ENCODE measurements at regions not wholly inside any gene's neighbourhood (a gene's known extent, or its start where the extent isn't known, plus 50 kb on each side); places are given as distances from the start of the nearest gene placed in this dataset.

DNA sequence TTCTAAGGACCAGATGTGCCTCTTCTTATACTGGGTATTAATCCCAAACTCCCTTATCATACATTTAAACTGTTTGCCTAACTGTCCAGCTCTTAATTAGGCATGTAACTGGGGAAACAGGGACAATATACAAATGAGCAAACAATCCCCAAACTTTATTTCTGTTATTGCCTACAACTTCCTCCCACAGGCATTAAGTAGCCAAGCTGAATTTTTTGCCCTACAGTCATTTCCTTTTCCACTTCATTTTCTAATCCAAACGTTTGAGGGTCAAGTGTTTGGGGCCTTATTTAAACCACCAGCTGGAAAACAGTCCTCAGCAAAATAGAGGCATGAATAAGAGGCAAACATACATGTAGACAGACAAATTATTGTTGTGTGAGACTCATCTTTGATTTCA lies 77.4 kb upstream of the CCL2 start:
- TF ChIP-seq, protein P1, sequence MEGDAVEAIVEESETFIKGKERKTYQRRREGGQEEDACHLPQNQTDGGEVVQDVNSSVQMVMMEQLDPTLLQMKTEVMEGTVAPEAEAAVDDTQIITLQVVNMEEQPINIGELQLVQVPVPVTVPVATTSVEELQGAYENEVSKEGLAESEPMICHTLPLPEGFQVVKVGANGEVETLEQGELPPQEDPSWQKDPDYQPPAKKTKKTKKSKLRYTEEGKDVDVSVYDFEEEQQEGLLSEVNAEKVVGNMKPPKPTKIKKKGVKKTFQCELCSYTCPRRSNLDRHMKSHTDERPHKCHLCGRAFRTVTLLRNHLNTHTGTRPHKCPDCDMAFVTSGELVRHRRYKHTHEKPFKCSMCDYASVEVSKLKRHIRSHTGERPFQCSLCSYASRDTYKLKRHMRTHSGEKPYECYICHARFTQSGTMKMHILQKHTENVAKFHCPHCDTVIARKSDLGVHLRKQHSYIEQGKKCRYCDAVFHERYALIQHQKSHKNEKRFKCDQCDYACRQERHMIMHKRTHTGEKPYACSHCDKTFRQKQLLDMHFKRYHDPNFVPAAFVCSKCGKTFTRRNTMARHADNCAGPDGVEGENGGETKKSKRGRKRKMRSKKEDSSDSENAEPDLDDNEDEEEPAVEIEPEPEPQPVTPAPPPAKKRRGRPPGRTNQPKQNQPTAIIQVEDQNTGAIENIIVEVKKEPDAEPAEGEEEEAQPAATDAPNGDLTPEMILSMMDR (IDR thresholded peaks at IDR 0.05; ENCODE audit: insufficient read depth, low read depth, low read length, missing control alignments) = no peak

DNA sequence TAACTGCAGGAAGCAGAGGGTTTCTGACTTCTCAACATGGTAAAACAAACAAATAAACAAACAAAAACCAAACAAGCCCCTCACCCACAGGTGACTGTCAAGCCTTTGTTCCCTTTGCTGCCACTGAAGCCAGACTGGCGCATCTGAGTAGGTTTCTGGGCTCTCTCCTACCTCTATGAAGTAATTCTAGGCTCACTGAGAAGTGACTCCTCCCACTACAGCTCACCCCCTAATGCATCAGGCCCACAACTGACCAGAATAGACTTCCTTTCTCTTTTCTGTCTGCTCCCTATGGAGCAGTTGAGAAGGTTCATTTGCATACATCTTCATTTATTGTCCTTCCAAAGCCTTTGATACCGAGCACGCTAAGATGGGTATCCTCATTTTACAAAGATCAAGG lies 77.0 kb upstream of the CCL2 start:
- no peak overlapping the region for H3K4me3 ChIP-seq (ENCODE audit: low read depth, low read length)
- no peak for DNase-seq (ENCODE audit: low read depth)
- TF ChIP-seq, protein P1 (IDR thresholded peaks at IDR 0.05; ENCODE audit: insufficient read depth, low read depth, low read length, missing control alignments) = no peak

More for the DNA sequence above, 77.4 kb upstream of the CCL2 start:
- no peak for DNase-seq (ENCODE audit: low read depth)
- H3K4me3 ChIP-seq (ENCODE audit: low read depth, low read length) = no peak overlapping the region

DNA sequence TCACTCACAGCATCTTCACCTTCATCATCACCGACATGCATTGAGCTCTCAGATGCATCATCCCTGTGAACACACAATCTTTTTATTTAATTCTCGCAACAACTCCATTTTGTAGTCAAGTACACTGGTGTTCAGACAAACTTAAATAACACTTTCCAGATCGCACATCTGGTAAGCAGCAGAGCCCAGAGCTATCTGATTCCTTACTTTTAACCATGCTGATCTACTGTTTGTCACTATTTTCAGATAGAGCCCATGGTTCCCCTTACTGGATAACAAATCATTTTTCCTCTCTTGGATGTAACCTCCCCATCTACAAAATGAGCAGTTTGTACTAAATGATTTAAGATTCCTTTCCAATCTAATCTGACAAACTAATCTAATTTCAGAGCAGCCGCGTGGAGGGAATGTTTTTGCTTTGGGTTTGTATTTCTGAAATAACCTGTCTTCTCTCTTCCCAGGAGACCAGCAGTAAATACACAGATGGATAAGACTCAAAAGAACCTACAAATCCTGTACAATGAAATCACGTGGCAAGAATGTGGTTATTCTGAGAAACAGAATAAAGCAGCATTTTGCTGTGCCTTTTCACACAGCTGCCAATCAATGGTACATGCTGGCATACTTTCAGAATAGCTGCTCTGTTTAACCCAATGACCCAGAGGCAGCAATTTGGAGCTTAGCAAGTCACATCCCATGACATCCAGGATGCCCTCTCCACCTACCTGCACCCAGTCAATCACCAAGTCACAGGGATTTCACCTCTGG lies 72.9 kb upstream of the CCL2 start:
- TF ChIP-seq, protein P1 (IDR thresholded peaks at IDR 0.05; ENCODE audit: insufficient read depth, low read depth, low read length, missing control alignments) = no peak
- H3K4me3 ChIP-seq (ENCODE audit: low read depth, low read length) = no peak overlapping the region
- DNase-seq (ENCODE audit: low read depth) = no peak

DNA sequence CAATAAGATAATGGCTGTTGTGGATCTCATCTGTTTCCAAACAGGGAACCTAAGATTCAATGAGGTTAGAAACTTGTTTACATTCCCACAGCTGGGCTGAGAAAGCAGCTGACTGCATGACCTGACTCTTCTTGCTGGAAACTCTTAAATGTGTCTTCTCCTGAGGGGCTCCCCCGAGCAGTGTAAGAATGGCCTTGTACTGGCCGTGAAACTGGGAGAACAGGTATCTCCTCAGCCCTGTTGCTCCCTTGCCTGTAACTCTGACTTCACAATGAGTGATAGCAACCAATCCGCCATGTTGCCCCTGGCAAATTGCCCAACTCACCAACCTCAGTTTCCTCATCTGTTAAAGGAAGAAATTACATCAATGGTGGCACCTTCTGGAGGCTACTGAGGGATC lies 59.1 kb upstream of the CCL2 start:
- TF ChIP-seq, protein P1 (IDR thresholded peaks at IDR 0.05; ENCODE audit: insufficient read depth, low read depth, low read length, missing control alignments) = no peak
- no peak for DNase-seq (ENCODE audit: low read depth)
- no peak overlapping the region for H3K4me3 ChIP-seq (ENCODE audit: low read depth, low read length)

DNA sequence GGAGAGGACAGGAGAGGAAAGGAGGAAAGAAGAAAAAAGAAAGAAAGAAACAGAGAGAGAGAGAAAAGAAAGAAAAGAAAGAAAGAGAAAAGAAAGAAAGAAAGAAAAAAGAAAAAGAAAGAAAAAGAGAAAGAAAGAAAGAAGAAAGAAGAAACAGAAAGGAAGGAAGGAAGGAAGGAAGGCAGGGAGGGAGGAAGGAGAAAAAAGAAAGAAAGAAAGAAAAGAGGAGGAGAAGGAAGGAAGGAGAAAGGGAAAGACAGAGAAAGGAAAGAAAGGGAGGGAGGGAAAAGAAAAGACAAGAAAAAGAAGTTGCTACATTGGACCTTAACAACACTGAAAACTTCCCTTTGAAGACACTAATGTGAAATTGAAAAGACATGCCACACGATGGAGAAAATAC lies 56.6 kb upstream of the CCL2 start:
- DNase-seq (ENCODE audit: low read depth) = no peak
- no peak overlapping the region for H3K4me3 ChIP-seq (ENCODE audit: low read depth, low read length)
- TF ChIP-seq, protein P1 (IDR thresholded peaks at IDR 0.05; ENCODE audit: insufficient read depth, low read depth, low read length, missing control alignments) = no peak

DNA sequence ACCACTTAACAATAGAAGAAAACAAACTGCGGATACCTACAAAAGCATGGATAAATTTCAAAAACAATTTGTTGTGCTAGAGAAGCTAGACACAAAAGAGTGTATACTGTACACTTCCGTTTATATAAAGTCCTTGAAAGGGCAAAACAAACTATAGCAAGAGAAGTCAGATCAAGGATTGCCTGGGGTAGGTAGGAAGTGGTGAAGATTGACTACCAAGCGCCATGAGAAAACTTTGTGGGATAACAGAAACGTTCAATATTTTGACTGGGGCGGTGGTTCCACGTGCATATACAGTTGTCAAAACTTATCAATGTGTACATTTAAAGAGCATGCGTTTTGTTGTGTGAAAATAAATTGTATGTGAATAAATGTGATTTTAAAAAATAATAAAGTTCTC lies 55.6 kb upstream of the CCL2 start:
- no peak overlapping the region for H3K4me3 ChIP-seq (ENCODE audit: low read depth, low read length)
- TF ChIP-seq, protein P1 (IDR thresholded peaks at IDR 0.05; ENCODE audit: insufficient read depth, low read depth, low read length, missing control alignments) = no peak
- no peak for DNase-seq (ENCODE audit: low read depth)

Measured in GM12865 (cell line).